Cardiac muscle cell (in vitro differentiated cells and primary cell): ENCODE measurements at regions not wholly inside any gene's neighbourhood (a gene's known extent, or its start where the extent isn't known, plus 50 kb on each side); places are given as distances from the start of the nearest gene placed in this dataset.

Experiments
- DNase-seq, 2 donors: peaks; one replicate each; pipeline versions ENCODE4 v3.0.0 to v3.0.0-alpha.2; 2010 to 2017; ENCODE audit warnings: low read depth in 1 of 2, low spot score in 1 of 2
- H3K27ac ChIP-seq: fragments of 200-600 bp; sonication (generic); 2 replicates; pipeline ENCODE4 v1.5.1; 2016
- H3K27me3 ChIP-seq: fragments of 200-600 bp; sonication (generic); 2 replicates; pipeline ENCODE4 v1.6.0; 2016; ENCODE audit warnings: control low read depth
- H3K36me3 ChIP-seq: fragments of 200-600 bp; sonication (generic); 2 replicates; pipeline ENCODE4 v1.5.1; 2016; ENCODE audit warnings: control low read depth
- H3K4me1 ChIP-seq: fragments of 200-600 bp; sonication (generic); 2 replicates; pipeline ENCODE4 v1.8.1; 2017; ENCODE audit warnings: low read depth, mild to moderate bottlenecking, mixed run types
- H3K4me3 ChIP-seq: fragments of 200-600 bp; sonication (generic); 2 replicates; pipeline ENCODE4 v1.5.1; 2016; ENCODE audit warnings: mild to moderate bottlenecking
- H3K9me3 ChIP-seq: fragments of 200-600 bp; sonication (generic); 2 replicates; pipeline ENCODE4 v1.5.1; 2017; ENCODE audit warnings: low read depth, mild to moderate bottlenecking, control low read depth
- TF ChIP-seq, protein P1 (sequence below): IDR thresholded peaks from 2 replicates; pipeline ENCODE4 v1.5.1; 2012; ENCODE audit warnings: low read depth, mild to moderate bottlenecking, low read length

DNA sequence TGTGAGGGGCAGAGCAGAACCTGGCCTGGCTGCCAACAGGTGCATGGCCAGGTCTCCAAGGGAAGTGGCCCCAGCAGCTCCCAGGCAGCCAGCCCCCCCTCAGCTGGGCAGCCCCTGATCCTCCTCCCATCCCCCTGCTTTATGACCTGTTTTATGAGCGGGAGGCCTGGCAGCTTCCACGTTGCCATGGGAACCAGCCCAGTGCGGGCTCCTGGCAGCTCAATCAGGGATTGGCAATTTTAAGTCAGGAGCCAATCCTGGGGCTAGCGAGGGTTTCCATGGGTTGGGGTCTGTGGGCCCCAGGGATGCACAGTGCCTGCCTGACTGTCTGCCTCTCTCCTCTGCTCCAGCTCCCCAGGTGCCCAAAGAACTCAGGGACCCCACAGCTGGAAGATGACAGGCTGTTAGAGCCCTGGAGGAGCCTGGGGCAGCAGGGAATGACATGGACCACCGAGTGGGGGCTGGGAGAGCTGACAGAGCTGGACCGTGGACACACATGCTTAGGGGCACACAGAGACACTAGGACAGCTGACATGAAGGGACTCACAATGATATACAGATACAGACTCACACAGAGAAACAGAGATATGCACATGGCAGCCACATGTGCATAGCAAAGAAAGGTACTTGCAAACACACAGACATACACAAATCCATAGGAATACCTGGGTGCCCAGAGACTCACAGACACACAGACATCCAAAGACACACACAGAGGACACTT is 56.5 kb upstream of the SIRPA start:
- H3K9me3 ChIP-seq: no peaks in the 10 kb centered on the region
- no peak overlapping the region for H3K27ac ChIP-seq
- no peak overlapping the region for H3K4me3 ChIP-seq
- no peak for DNase-seq
- peaks cover 8% of the 10 kb centered on the region for H3K4me1 ChIP-seq
- no peaks in the 10 kb centered on the region for H3K27me3 ChIP-seq
- H3K36me3 ChIP-seq: no peaks in the 10 kb centered on the region
- TF ChIP-seq, protein P1, sequence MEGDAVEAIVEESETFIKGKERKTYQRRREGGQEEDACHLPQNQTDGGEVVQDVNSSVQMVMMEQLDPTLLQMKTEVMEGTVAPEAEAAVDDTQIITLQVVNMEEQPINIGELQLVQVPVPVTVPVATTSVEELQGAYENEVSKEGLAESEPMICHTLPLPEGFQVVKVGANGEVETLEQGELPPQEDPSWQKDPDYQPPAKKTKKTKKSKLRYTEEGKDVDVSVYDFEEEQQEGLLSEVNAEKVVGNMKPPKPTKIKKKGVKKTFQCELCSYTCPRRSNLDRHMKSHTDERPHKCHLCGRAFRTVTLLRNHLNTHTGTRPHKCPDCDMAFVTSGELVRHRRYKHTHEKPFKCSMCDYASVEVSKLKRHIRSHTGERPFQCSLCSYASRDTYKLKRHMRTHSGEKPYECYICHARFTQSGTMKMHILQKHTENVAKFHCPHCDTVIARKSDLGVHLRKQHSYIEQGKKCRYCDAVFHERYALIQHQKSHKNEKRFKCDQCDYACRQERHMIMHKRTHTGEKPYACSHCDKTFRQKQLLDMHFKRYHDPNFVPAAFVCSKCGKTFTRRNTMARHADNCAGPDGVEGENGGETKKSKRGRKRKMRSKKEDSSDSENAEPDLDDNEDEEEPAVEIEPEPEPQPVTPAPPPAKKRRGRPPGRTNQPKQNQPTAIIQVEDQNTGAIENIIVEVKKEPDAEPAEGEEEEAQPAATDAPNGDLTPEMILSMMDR: no peak

DNA sequence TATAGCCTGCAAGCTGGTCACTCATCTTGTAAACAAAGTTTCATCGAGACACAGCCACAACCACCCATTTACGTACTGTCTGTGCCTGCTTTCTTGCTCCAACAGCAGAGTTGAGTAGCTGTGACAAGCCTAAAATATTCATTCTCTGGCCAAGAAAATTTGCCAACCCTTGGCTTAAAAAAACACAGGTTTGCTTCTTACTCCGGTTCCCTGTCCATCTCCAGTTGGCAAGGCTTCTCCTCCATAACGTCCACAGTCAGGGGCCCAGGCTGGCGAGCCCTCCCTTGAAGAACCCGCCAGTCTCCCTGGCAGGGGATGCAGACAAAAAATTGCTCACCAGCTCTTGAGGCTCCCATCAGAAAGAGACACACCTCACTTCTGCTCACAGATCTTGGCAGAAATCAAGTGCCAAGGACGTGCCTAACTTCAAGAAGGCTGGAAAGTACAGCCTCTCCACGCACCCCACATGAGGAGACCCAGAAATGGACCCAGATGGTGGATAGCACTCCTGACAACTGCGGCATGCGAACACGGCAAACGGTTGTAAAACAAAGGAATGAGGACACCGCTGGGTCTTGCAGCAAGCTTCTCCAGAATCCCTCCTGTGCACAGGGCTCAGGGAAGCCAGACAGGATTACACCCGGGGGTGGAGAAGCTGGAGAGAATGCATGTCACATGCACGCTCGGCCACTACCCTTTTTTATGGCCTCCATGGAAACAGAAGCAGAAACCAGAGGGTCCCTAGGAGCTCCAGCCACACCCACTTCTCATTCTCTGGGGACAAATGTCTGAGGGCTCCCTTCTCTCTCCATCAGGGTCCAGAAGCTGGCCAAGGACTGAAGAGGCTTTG is 59.8 kb upstream of the SIRPA start:
- Histone ChIP-seq H3K9me3 (no peaks in the 10 kb centered on the region), H3K27ac (no peak overlapping the region), H3K36me3 (no peaks in the 10 kb centered on the region), H3K27me3 (no peaks in the 10 kb centered on the region), H3K4me3 (no peak overlapping the region), H3K4me1 (peaks cover 8% of the 10 kb centered on the region)
- DNase-seq: no peak
- TF ChIP-seq, protein P1: no peak

DNA sequence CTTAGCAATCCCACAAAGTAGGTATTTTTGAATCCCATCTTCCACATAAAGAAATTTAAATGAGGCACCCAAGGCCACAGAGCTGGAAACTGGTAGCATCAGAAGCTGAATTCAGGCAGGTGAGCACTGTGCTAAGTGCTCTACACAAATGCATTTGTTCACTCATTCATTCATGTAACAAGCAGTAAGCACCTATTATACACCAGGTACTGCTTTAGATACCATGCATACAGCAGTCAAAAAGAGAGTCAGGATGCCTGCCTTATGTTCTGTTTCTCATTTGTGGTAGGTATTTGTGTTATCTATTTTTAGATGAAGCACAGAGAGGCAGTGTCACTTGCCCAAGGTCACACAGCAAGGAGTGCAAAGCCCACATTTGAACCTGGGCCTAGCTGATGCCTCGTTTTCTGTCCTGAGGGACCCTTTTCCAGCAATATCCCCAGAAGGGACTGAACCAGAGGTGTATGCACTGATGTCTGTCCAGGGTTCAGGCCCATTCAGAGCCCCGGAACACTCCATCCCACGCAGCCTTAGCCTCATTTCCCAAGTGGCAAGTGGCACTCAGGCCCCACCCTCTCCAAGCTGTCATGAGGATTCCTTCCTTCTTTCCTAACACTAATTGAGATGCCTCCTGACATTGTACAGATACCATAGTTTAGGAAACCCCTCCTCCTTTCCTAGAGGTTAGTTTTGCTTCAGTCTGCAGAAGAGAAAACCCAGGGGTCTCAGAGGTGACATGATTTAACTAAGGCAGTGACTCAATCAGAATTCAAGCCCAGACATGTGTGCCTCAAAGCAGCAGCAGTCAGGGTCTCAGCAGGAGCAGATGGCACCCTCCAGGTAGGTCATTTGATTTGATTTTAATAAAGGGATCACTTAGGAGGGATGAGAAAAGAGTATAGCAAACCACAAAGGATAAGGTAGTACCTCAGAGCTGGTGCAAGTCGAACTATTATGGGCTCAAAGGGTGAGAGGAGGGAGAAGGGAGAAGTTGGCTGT is 61.2 kb upstream of the SIRPA start:
- peak in 1 of 2 donors; percentile 60 for DNase-seq
- Histone ChIP-seq H3K9me3 (no peaks in the 10 kb centered on the region), H3K4me1 (peaks cover 8% of the 10 kb centered on the region), H3K27me3 (no peaks in the 10 kb centered on the region), H3K27ac (no peak overlapping the region), H3K4me3 (no peak overlapping the region), H3K36me3 (no peaks in the 10 kb centered on the region)
- TF ChIP-seq, protein P1: no peak

DNA sequence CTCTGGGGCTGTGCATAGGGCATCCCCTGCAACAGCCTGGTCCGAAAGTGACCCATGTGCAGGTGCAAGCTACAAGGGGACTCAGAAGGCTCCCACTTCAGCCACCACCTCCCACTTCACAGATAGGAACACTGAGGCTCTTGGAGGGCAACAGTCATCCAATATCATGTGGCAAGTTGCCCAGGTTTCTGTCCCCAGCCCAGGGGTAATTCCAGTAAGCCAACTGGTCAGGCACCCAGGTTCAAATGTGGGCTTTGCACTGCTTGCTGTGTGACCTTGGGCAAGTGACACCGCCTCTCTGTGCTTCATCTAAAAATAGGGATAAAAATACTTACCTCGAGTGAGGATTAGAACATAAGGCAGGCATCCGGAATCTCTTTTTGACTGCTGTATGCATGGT is 62.0 kb upstream of the SIRPA start:
- no peak for DNase-seq
- Histone ChIP-seq H3K27me3 (no peaks in the 10 kb centered on the region), H3K9me3 (no peaks in the 10 kb centered on the region), H3K4me3 (no peak overlapping the region), H3K4me1 (peaks cover 8% of the 10 kb centered on the region), H3K36me3 (no peaks in the 10 kb centered on the region), H3K27ac (no peak overlapping the region)
- TF ChIP-seq, protein P1: no peak

DNA sequence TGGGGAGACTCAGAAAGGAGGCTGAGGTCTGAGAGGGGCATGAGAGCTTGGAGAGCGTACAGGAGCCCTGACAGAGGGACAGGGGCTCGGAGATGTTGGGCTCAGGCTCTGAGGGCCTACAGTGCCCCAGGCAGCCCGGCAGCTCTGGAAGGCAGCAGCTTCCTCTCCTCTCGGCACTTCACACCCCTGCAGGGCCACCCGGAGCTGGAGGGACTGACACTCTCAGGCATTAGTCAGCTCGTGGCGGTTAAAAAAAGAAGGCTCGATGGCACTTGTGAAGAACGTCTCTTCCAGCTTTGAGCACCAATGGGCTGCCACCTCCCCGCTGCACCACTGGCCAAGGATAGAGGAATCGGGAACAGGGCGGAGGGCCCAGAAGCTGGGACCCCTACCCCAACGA is 62.6 kb upstream of the SIRPA start:
- H3K27ac ChIP-seq: no peak overlapping the region
- no peak overlapping the region for H3K4me3 ChIP-seq
- H3K4me1 ChIP-seq: peaks cover 8% of the 10 kb centered on the region
- DNase-seq: peak in 1 of 2 donors; percentile 52
- H3K9me3 ChIP-seq: no peaks in the 10 kb centered on the region
- TF ChIP-seq, protein P1: no peak
- no peaks in the 10 kb centered on the region for H3K27me3 ChIP-seq
- no peaks in the 10 kb centered on the region for H3K36me3 ChIP-seq
